Calu3 (cell line): ENCODE measurements at regions not wholly inside any gene's neighbourhood (a gene's known extent, or its start where the extent isn't known, plus 50 kb on each side); places are given as distances from the start of the nearest gene placed in this dataset.
"Not testable (repeated sequence)": the region's sequence is repeated elsewhere in the genome, so short reads cannot be mapped to it uniquely, and the experiment has no call there.

Experiments
- BruUV-seq: library from RNA; stranded (reverse); fragments of 400-500 nt; replicated peaks from 2 replicates; lab custom pipeline; 2021; lab: Mats Ljungman, UMichigan
- CTCF ChIA-PET: fragments of 300-600 bp; sonication (Branson Sonifier 250); formaldehyde crosslinking; loops from one replicate; lab custom pipeline; 2022; ENCODE audit warnings: antibody characterized with exemption; lab: Charles Lee
- DNase-seq: peaks from one replicate; pipeline ENCODE4 v3.0.0; 2022
- H3K27ac Mint-ChIP-seq: one replicate; pipeline ENCODE4 v1.8.0; 2022; ENCODE audit warnings: mixed read lengths; ENCODE audit not compliant: unreplicated experiment
- H3K27me3 Mint-ChIP-seq: one replicate; pipeline ENCODE4 v1.8.0; 2022; ENCODE audit warnings: mixed read lengths; ENCODE audit not compliant: unreplicated experiment
- H3K36me3 Mint-ChIP-seq: one replicate; pipeline ENCODE4 v1.8.0; 2022; ENCODE audit warnings: mild to moderate bottlenecking, moderate library complexity, mixed read lengths; ENCODE audit not compliant: insufficient read depth, unreplicated experiment
- H3K4me1 Mint-ChIP-seq: one replicate; pipeline ENCODE4 v1.8.0; 2022; ENCODE audit warnings: mild to moderate bottlenecking, low read depth, mixed read lengths; ENCODE audit not compliant: unreplicated experiment
- H3K4me3 Mint-ChIP-seq: one replicate; pipeline ENCODE4 v1.8.0; 2022; ENCODE audit warnings: mild to moderate bottlenecking, low read depth, moderate library complexity, mixed read lengths; ENCODE audit not compliant: unreplicated experiment
- H3K9me3 Mint-ChIP-seq: one replicate; pipeline ENCODE4 v1.8.0; 2022; ENCODE audit warnings: low read depth, mixed read lengths; ENCODE audit not compliant: unreplicated experiment
- intact Hi-C: fragments of 100-400 bp; cut with micrococcal nuclease; formaldehyde crosslinking; loops from one replicate; pipeline ENCODE4 v1.10.0; 2022; ENCODE audit not compliant: unreplicated experiment
- TF ChIP-seq, protein P1 (sequence below): fragments of 200-600 bp; IDR thresholded peaks from one replicate; pipeline ENCODE4 v1.8.0; 2022; ENCODE audit warnings: antibody characterized with exemption; ENCODE audit not compliant: unreplicated experiment

GRCh38 chr7:124251636-124252035, 218.8 kb upstream of the TMEM229A start:
- no TSS peak for BruUV-seq
- Mint-ChIP-seq H3K36me3 (no peaks in the 10 kb centered on the region), H3K9me3 (no peaks in the 10 kb centered on the region), H3K27me3 (no peaks in the 10 kb centered on the region), H3K4me3 (no peak overlapping the region), H3K27ac (no peak overlapping the region), H3K4me1 (no peaks in the 10 kb centered on the region)
- TF ChIP-seq, protein P1, sequence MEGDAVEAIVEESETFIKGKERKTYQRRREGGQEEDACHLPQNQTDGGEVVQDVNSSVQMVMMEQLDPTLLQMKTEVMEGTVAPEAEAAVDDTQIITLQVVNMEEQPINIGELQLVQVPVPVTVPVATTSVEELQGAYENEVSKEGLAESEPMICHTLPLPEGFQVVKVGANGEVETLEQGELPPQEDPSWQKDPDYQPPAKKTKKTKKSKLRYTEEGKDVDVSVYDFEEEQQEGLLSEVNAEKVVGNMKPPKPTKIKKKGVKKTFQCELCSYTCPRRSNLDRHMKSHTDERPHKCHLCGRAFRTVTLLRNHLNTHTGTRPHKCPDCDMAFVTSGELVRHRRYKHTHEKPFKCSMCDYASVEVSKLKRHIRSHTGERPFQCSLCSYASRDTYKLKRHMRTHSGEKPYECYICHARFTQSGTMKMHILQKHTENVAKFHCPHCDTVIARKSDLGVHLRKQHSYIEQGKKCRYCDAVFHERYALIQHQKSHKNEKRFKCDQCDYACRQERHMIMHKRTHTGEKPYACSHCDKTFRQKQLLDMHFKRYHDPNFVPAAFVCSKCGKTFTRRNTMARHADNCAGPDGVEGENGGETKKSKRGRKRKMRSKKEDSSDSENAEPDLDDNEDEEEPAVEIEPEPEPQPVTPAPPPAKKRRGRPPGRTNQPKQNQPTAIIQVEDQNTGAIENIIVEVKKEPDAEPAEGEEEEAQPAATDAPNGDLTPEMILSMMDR = no peak
- intact Hi-C loops = no loop called here
- no peak for DNase-seq
- CTCF ChIA-PET = no interaction called here

DNA sequence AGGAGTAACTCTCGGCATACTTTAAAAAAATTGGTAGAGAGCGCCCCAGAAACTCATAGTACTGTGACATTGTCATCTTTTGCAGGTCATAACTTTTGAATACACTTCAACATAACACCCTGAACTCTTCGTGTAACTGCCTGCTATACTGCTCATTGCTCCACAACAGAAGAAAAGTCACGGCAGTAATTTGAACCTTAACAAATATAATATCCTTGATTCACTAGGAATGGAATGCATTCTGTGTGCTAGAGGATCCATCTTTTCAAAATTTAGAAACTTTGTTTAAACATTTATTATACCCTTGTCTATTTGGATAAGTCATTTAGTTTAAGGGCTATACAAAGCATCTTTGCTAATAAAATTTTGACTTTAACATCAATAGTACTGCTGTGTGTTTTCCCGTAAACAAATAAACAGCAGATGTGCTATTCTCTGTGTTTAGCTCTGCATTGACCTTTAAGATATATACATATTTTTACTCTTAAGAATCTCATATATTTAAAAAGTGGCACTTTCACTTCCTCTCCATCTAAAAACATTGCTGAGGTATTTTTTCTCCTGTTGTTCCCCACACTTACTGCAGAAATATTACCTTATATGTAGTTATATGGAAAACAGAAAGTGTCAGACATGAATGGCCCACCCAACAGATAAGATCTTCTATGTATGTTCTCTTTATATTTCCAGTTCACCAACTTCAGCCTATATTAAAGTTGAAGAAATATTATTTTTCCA, 217.6 kb upstream of the TMEM229A start:
- DNase-seq = no peak
- Mint-ChIP-seq H3K4me3 (no peak overlapping the region), H3K27ac (no peak overlapping the region), H3K9me3 (no peaks in the 10 kb centered on the region), H3K36me3 (no peaks in the 10 kb centered on the region), H3K27me3 (no peaks in the 10 kb centered on the region), H3K4me1 (no peaks in the 10 kb centered on the region)
- CTCF ChIA-PET = no interaction called here
- BruUV-seq = no TSS peak
- intact Hi-C loops = no loop called here
- TF ChIP-seq, protein P1 = no peak

DNA sequence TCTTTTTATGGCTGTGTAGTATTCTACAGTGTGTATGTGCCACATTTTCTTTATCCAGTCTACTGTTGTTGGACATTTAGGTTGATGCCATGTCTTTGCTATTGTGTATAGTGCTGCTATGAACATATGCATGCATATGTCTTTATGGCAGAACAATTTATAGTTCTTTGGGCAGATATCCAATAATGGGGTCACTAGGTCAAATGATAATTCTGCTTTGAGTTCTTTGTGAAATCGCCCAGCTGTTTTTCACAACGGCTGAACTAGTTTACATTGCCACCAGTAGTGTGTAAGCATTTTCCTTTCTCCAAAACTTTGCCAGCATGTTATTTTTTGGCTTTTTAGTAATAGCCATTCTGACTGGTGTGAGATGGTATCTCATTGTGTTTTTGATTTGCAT, 214.8 kb upstream of the TMEM229A start:
- no peak for DNase-seq
- Mint-ChIP-seq H3K36me3 (no peaks in the 10 kb centered on the region), H3K9me3 (no peaks in the 10 kb centered on the region), H3K4me3 (no peak overlapping the region), H3K4me1 (no peaks in the 10 kb centered on the region), H3K27me3 (no peaks in the 10 kb centered on the region), H3K27ac (no peak overlapping the region)
- TF ChIP-seq, protein P1 = no peak
- CTCF ChIA-PET = no interaction called here
- no TSS peak for BruUV-seq
- intact Hi-C loops = no loop called here

DNA sequence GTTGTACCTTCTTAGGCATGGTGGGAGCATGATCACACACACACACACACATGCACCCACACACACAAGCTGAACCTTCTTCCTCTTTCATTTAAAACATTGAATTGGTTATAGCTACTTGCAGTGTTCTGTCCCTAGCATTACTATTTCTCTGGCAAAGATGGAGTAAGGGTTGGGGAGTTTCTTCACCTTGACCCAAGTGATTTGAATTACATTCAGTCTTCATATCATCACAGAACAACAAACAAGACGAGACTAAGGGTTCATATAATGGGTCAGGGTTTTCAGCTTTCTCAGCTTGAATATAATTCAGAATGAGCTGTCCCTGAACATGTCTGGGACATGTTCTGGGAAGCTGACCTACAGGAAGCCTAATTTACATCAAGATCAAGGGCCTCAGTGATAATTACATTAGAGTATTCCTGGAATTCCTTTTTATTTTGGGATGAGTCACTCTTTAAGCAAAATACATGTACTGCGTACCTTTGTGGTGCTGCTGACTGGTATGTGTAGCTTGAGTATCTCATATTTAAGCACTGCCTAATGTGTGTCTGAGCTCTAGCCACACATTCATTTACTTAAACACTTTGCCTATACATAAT, 213.5 kb upstream of the TMEM229A start:
- Mint-ChIP-seq H3K4me3 (no peak overlapping the region), H3K36me3 (no peaks in the 10 kb centered on the region), H3K4me1 (no peaks in the 10 kb centered on the region), H3K27ac (no peak overlapping the region), H3K27me3 (no peaks in the 10 kb centered on the region), H3K9me3 (no peaks in the 10 kb centered on the region)
- BruUV-seq = no TSS peak
- no peak for DNase-seq
- CTCF ChIA-PET = no interaction called here
- intact Hi-C loops = no loop called here
- TF ChIP-seq, protein P1 = no peak

- H3K4me1 Mint-ChIP-seq, H3K27ac Mint-ChIP-seq, intact Hi-C loops, H3K4me3 Mint-ChIP-seq, CTCF ChIA-PET, H3K36me3 Mint-ChIP-seq, H3K27me3 Mint-ChIP-seq, H3K9me3 Mint-ChIP-seq, BruUV-seq, DNase-seq: not testable (repeated sequence)
Observed at GRCh38 chr7:124244469-124244868, 211.6 kb upstream of the TMEM229A start.
